Peyer's patch (tissue), 4 donors: ENCODE measurements at regions not wholly inside any gene's neighbourhood (a gene's known extent, or its start where the extent isn't known, plus 50 kb on each side); places are given as distances from the start of the nearest gene placed in this dataset.

Experiments used
- POLR2A ChIP-seq, 2 donors: fragments of 450-650 bp; IDR thresholded peaks; one replicate each; pipeline ENCODE4 v1.5.1; 2017; ENCODE audit warnings: antibody characterized with exemption in 2 of 2, mild to moderate bottlenecking in 2 of 2, moderate library complexity in 2 of 2
- TF ChIP-seq, protein P1 (sequence below), 6 experiments: fragments of 450-650 bp in 4 of 6; fragments of 200-600 bp in 2 of 6; sonication (generic) in 1 of 6; IDR thresholded peaks; one replicate each; pipeline ENCODE4 v1.5.1; 2017 to 2019; ENCODE audit warnings: antibody characterized with exemption in 6 of 6, mild to moderate bottlenecking in 3 of 6, moderate library complexity in 1 of 6

GRCh38 chr9:82295181-82295580, 306.6 kb downstream of the SPATA31D1 start:
- no peak for TF ChIP-seq POLR2A (IDR thresholded peaks at IDR 0.05)
- TF ChIP-seq, protein P1, sequence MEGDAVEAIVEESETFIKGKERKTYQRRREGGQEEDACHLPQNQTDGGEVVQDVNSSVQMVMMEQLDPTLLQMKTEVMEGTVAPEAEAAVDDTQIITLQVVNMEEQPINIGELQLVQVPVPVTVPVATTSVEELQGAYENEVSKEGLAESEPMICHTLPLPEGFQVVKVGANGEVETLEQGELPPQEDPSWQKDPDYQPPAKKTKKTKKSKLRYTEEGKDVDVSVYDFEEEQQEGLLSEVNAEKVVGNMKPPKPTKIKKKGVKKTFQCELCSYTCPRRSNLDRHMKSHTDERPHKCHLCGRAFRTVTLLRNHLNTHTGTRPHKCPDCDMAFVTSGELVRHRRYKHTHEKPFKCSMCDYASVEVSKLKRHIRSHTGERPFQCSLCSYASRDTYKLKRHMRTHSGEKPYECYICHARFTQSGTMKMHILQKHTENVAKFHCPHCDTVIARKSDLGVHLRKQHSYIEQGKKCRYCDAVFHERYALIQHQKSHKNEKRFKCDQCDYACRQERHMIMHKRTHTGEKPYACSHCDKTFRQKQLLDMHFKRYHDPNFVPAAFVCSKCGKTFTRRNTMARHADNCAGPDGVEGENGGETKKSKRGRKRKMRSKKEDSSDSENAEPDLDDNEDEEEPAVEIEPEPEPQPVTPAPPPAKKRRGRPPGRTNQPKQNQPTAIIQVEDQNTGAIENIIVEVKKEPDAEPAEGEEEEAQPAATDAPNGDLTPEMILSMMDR (IDR thresholded peaks at IDR 0.05) = no peak
